Cerebellar cortex (tissue), 1 donor: ENCODE measurements at regions not wholly inside any gene's neighbourhood (a gene's known extent, or its start where the extent isn't known, plus 50 kb on each side); places are given as distances from the start of the nearest gene placed in this dataset.

ENCODE experiments used
- DNase-seq: peaks from one replicate; pipeline ENCODE4 v3.0.0-alpha.2; 2015; ENCODE audit warnings: low spot score

GRCh38 chr6:137353842-137354397 lies 134.7 kb upstream of the IFNGR1 start:
- no peak for DNase-seq

- no peak for DNase-seq
Observed at GRCh38 chr6:137353346-137353745, 134.2 kb upstream of the IFNGR1 start.

GRCh38 chr6:137352859-137353258 lies 133.7 kb upstream of the IFNGR1 start:
- peak; percentile 9 for DNase-seq

- DNase-seq: no peak
Observed at GRCh38 chr6:137351890-137352289, 132.7 kb upstream of the IFNGR1 start.

GRCh38 chr6:137350857-137351256 lies 131.7 kb upstream of the IFNGR1 start:
- no peak for DNase-seq

- DNase-seq: no peak
Observed at GRCh38 chr6:137349856-137350830, 131.0 kb upstream of the IFNGR1 start.

GRCh38 chr6:137348777-137349176 lies 129.6 kb upstream of the IFNGR1 start:
- no peak for DNase-seq

- DNase-seq: no peak
Observed at GRCh38 chr6:137343241-137343640, 124.1 kb upstream of the IFNGR1 start.

GRCh38 chr6:137342607-137343190 lies 123.5 kb upstream of the IFNGR1 start:
- DNase-seq: no peak

- DNase-seq: peak; percentile 47
Observed at GRCh38 chr6:137341681-137342195, 122.6 kb upstream of the IFNGR1 start.

GRCh38 chr6:137339929-137340559 lies 120.9 kb upstream of the IFNGR1 start:
- no peak for DNase-seq

- no peak for DNase-seq
Observed at GRCh38 chr6:137334884-137335283, 115.7 kb upstream of the IFNGR1 start.

- DNase-seq: no peak
Observed at GRCh38 chr6:137334094-137334493, 114.9 kb upstream of the IFNGR1 start.

- DNase-seq: peak; percentile 7
Observed at GRCh38 chr6:137332637-137333280, 113.6 kb upstream of the IFNGR1 start.

- no peak for DNase-seq
Observed at GRCh38 chr6:137323860-137324259, 104.7 kb upstream of the IFNGR1 start.

- DNase-seq: no peak
Observed at GRCh38 chr6:137320271-137320670, 101.1 kb upstream of the IFNGR1 start.

- DNase-seq: no peak
Observed at GRCh38 chr6:137316626-137317025, 97.4 kb upstream of the IFNGR1 start.

GRCh38 chr6:137315081-137315480 lies 95.9 kb upstream of the IFNGR1 start:
- no peak for DNase-seq

GRCh38 chr6:137313928-137314855 lies 95.0 kb upstream of the IFNGR1 start:
- DNase-seq: peak; percentile 52

- DNase-seq: no peak
Observed at GRCh38 chr6:137313211-137313610, 94.0 kb upstream of the IFNGR1 start.

- DNase-seq: no peak
Observed at GRCh38 chr6:137311940-137312339, 92.8 kb upstream of the IFNGR1 start.
